Lower leg skin (tissue), 3 donors: ENCODE measurements at regions not wholly inside any gene's neighbourhood (a gene's known extent, or its start where the extent isn't known, plus 50 kb on each side); places are given as distances from the start of the nearest gene placed in this dataset.

Experiments
- CTCF ChIP-seq, 3 donors: fragments of 450-650 bp; IDR thresholded peaks; one replicate each; pipeline ENCODE4 v1.5.1; 2016; ENCODE audit warnings: antibody characterized with exemption in 3 of 3, mild to moderate bottlenecking in 3 of 3, moderate library complexity in 2 of 3
- POLR2A ChIP-seq, 2 donors: fragments of 450-650 bp; IDR thresholded peaks; one replicate each; pipeline ENCODE4 v1.6.1; 2016 to 2017; ENCODE audit warnings: antibody characterized with exemption in 2 of 2, mild to moderate bottlenecking in 1 of 2, moderate library complexity in 1 of 2

- TF ChIP-seq CTCF (IDR thresholded peaks at IDR 0.05) = no peak
- no peak for TF ChIP-seq POLR2A (IDR thresholded peaks at IDR 0.05)
Observed at GRCh38 chr5:164256954-164257353, 751.5 kb downstream of the MAT2B start.
